B cell (primary cell): ENCODE measurements at regions not wholly inside any gene's neighbourhood (a gene's known extent, or its start where the extent isn't known, plus 50 kb on each side); places are given as distances from the start of the nearest gene placed in this dataset.

Experiments
- CTCF ChIP-seq: fragments of 200-600 bp; IDR thresholded peaks from one replicate; pipeline ENCODE4 v1.8.0; 2022; ENCODE audit warnings: antibody characterized with exemption, mild to moderate bottlenecking
- EZH2 ChIP-seq: IDR thresholded peaks from 2 replicates; pipeline ENCODE4 v1.6.1; 2012; ENCODE audit warnings: borderline replicate concordance, low read depth, mild to moderate bottlenecking, moderate library complexity, low read length; ENCODE audit not compliant: insufficient read depth, poor library complexity, severe bottlenecking

GRCh38 chr12:115402443-115403180, 718.6 kb upstream of the TBX3 start:
- TF ChIP-seq EZH2 (no peak), CTCF (no peak)
